ENCODE measurements at regions not wholly inside any gene's neighbourhood (a gene's known extent, or its start where the extent isn't known, plus 50 kb on each side); places are given as distances from the start of the nearest gene placed in this dataset.

DNA sequence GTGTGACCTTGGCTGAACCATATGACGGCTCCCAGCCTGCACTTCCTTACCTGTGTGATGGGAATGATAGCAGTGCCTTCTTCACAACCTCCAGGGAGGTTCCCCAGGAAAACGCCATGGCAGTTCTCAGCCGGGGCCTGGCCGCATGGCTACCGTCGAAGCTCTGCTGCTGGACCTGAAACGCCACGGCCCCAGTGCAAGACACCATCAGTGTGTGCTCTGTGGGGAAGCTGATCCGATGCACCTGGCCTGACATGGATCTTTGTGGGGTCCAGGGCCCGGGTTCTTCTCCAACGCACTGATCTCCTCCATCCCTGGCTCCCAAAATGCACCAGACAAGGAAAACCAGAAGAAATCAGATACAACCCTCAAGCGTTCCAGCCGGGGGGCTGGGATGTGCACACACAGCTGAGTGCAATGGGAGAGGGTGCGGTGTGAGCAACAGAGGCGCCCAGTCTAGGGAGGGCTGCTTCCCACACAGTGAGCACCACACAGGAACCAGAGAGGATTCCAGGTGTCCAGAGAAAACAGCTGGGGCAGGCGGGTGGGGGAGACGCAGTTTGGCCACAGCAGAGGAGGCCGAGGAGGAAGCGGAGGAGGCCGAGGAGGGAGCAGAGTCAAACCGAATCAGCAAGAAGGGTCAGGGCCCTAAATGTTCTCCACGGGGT, 54.3 kb upstream of the ZNF469 start:
- Histone ChIP-seq H4K8ac (ENCODE audit: low read length) (peak overlapping the region; percentile 43), H3K36me3 (ENCODE audit: control insufficient read depth in 1 of 2, insufficient read depth in 2 of 2, low read depth in 1 of 2, low read length in 2 of 2) (no peaks in the 10 kb centered on the region), H3K4me2 (ENCODE audit: low read length, poor library complexity, severe bottlenecking) (no peak overlapping the region), H4K91ac (ENCODE audit: low read length) (peak overlapping the region; percentile 25), H2AFZ (ENCODE audit: low read depth, low read length) (no peak overlapping the region), H3K9me3 (ENCODE audit: control insufficient read depth, low read length) (no peaks in the 10 kb centered on the region), H2BK15ac (ENCODE audit: low read depth, poor library complexity, severe bottlenecking) (peak overlapping the region; percentile 88), H3K4me3 (ENCODE audit: insufficient read depth in 1 of 2, low read depth in 1 of 2, low read length in 2 of 2) (no peak overlapping the region), H3K23ac (ENCODE audit: low read length in 2 of 2) (no peak overlapping the region), H2AK5ac (ENCODE audit: low read length, severe bottlenecking) (no peak overlapping the region), H3K9ac (ENCODE audit: low read length) (no peak overlapping the region), H2BK12ac (ENCODE audit: low read length in 2 of 2) (peak overlapping the region in 1 of 2 experiments; percentile 52), H3K14ac (ENCODE audit: low read length in 2 of 2) (no peak overlapping the region), H3K18ac (ENCODE audit: low read depth in 1 of 2, low read length in 2 of 2) (peak overlapping the region in 1 of 2 experiments; percentile 58), H3K27ac (ENCODE audit: low read length, poor library complexity, severe bottlenecking) (no peak overlapping the region), H3K79me1 (replicated peaks; ENCODE audit: low read length, poor library complexity, severe bottlenecking) (no peaks in the 10 kb centered on the region), H3K27me3 (ENCODE audit: control insufficient read depth in 1 of 2, insufficient read depth in 1 of 2, low read length in 2 of 2) (no peaks in the 10 kb centered on the region), H2BK5ac (ENCODE audit: low read depth, low read length, poor library complexity, severe bottlenecking) (no peak overlapping the region), H2BK120ac (ENCODE audit: low read depth, low read length) (no peak overlapping the region), H3K4me1 (ENCODE audit: control insufficient read depth, insufficient read depth, low read depth, low read length) (peaks cover 35% of the 10 kb centered on the region), H3K4ac (ENCODE audit: low read depth in 1 of 2, low read length in 2 of 2) (peak overlapping the region in 1 of 2 experiments; percentile 5)
- WGBS, result 93% methylated on average over 20 of the region's 22 CpGs
- DNase-seq, result no peak

DNA sequence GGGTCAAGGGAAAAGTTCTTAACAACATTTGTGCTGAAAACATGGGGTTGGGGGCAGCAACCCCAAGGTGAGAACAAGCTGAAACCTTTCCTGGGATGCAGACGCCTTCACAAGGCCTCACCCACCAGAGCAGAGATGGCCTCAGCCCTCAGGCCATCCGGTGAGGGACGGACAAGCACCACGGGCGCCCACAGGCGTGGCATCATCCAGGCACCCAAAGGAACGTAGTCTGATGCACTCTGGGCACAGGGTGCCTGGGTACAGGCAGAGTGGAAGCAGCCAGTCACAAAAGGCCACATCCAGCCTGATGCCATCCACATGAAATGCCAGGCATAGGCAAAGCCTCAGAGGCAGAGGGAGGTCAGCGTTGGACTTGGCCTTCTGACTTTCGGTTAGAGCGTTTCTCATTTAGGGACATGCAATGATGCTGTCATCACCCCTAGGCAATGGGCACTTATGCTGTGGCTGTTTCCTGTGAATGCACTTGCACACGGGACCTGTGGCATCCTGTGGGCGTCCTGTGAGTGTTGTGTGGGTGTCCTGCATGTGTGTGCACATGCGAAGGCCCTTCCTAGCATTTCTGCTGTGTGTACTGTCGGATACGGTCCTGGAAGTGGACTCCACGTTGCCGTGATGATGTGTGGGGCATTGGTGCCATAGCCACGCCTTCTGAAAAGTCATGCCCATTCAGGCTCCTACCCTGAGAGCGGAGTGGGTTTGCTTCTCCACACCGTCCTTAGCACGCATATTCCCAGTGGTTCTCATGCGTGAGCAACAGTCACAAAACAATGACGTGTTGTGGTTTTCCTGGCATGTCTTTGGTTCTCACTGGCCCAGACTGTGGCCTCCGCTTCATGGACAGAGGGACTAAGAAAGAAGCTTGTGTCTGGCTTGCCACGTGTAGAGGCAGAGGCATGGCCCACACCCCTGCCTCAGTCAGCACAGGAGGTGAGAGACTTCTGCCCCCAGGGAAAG, 52.7 kb upstream of the ZNF469 start:
- H3K9ac ChIP-seq (ENCODE audit: low read length), result no peak overlapping the region
- peak overlapping the region; percentile 50 for H4K8ac ChIP-seq (ENCODE audit: low read length)
- H2BK5ac ChIP-seq (ENCODE audit: low read depth, low read length, poor library complexity, severe bottlenecking), result no peak overlapping the region
- peak overlapping the region in 1 of 2 experiments; percentile 37 for H3K4ac ChIP-seq (ENCODE audit: low read depth in 1 of 2, low read length in 2 of 2)
- peak overlapping the region; percentile 36 for H2AK5ac ChIP-seq (ENCODE audit: low read length, severe bottlenecking)
- H3K23ac ChIP-seq (ENCODE audit: low read length in 2 of 2), result no peak overlapping the region
- no peak overlapping the region for H3K4me2 ChIP-seq (ENCODE audit: low read length, poor library complexity, severe bottlenecking)
- no peaks in the 10 kb centered on the region for H3K9me3 ChIP-seq (ENCODE audit: control insufficient read depth, low read length)
- peak overlapping the region; percentile 81 for H4K91ac ChIP-seq (ENCODE audit: low read length)
- peaks cover 45% of the 10 kb centered on the region for H3K4me1 ChIP-seq (ENCODE audit: control insufficient read depth, insufficient read depth, low read depth, low read length)
- DNase-seq, result no peak
- H3K27me3 ChIP-seq (ENCODE audit: control insufficient read depth in 1 of 2, insufficient read depth in 1 of 2, low read length in 2 of 2), result no peaks in the 10 kb centered on the region
- peak overlapping the region in 1 of 2 experiments; percentile 50 for H3K14ac ChIP-seq (ENCODE audit: low read length in 2 of 2)
- no peak overlapping the region for H2BK120ac ChIP-seq (ENCODE audit: low read depth, low read length)
- H2BK12ac ChIP-seq (ENCODE audit: low read length in 2 of 2), result peak overlapping the region; percentile 40 to 80
- H3K27ac ChIP-seq (ENCODE audit: low read length, poor library complexity, severe bottlenecking), result no peak overlapping the region
- WGBS, result 97% methylated on average over 25 of the region's 25 CpGs
- no peak overlapping the region for H3K4me3 ChIP-seq (ENCODE audit: insufficient read depth in 1 of 2, low read depth in 1 of 2, low read length in 2 of 2)
- peak overlapping the region; percentile 4 for H2BK15ac ChIP-seq (ENCODE audit: low read depth, poor library complexity, severe bottlenecking)
- no peaks in the 10 kb centered on the region for H3K36me3 ChIP-seq (ENCODE audit: control insufficient read depth in 1 of 2, insufficient read depth in 2 of 2, low read depth in 1 of 2, low read length in 2 of 2)
- H2AFZ ChIP-seq (ENCODE audit: low read depth, low read length), result no peak overlapping the region
- H3K18ac ChIP-seq (ENCODE audit: low read depth in 1 of 2, low read length in 2 of 2), result peak overlapping the region in 1 of 2 experiments; percentile 26
- H3K79me1 ChIP-seq (replicated peaks; ENCODE audit: low read length, poor library complexity, severe bottlenecking), result no peaks in the 10 kb centered on the region

GRCh38 chr16:88330971-88331890, 51.5 kb upstream of the ZNF469 start:
- peaks cover 55% of the 10 kb centered on the region for H3K4me1 ChIP-seq (ENCODE audit: control insufficient read depth, insufficient read depth, low read depth, low read length)
- no peak overlapping the region for H2BK15ac ChIP-seq (ENCODE audit: low read depth, poor library complexity, severe bottlenecking)
- H4K91ac ChIP-seq (ENCODE audit: low read length), result peak overlapping the region; percentile 81
- H2BK12ac ChIP-seq (ENCODE audit: low read length in 2 of 2), result peak overlapping the region; percentile 51 to 80
- H3K23ac ChIP-seq (ENCODE audit: low read length in 2 of 2), result no peak overlapping the region
- H3K79me1 ChIP-seq (replicated peaks; ENCODE audit: low read length, poor library complexity, severe bottlenecking), result no peaks in the 10 kb centered on the region
- no peak for DNase-seq
- no peak overlapping the region for H2BK5ac ChIP-seq (ENCODE audit: low read depth, low read length, poor library complexity, severe bottlenecking)
- no peaks in the 10 kb centered on the region for H3K36me3 ChIP-seq (ENCODE audit: control insufficient read depth in 1 of 2, insufficient read depth in 2 of 2, low read depth in 1 of 2, low read length in 2 of 2)
- peak overlapping the region; percentile 42 for H3K27ac ChIP-seq (ENCODE audit: low read length, poor library complexity, severe bottlenecking)
- H2BK120ac ChIP-seq (ENCODE audit: low read depth, low read length), result peak overlapping the region; percentile 90
- no peaks in the 10 kb centered on the region for H3K27me3 ChIP-seq (ENCODE audit: control insufficient read depth in 1 of 2, insufficient read depth in 1 of 2, low read length in 2 of 2)
- H3K18ac ChIP-seq (ENCODE audit: low read depth in 1 of 2, low read length in 2 of 2), result peak overlapping the region; percentile 54 to 78
- H3K4ac ChIP-seq (ENCODE audit: low read depth in 1 of 2, low read length in 2 of 2), result peak overlapping the region in 1 of 2 experiments; percentile 75
- peak overlapping the region; percentile 85 for H2AK5ac ChIP-seq (ENCODE audit: low read length, severe bottlenecking)
- peak overlapping the region; percentile 93 for H4K8ac ChIP-seq (ENCODE audit: low read length)
- H2AFZ ChIP-seq (ENCODE audit: low read depth, low read length), result no peak overlapping the region
- H3K14ac ChIP-seq (ENCODE audit: low read length in 2 of 2), result no peak overlapping the region
- WGBS, result 96% methylated on average over 15 of the region's 15 CpGs
- no peak overlapping the region for H3K4me3 ChIP-seq (ENCODE audit: insufficient read depth in 1 of 2, low read depth in 1 of 2, low read length in 2 of 2)
- no peaks in the 10 kb centered on the region for H3K9me3 ChIP-seq (ENCODE audit: control insufficient read depth, low read length)
- peak overlapping the region; percentile 48 for H3K9ac ChIP-seq (ENCODE audit: low read length)
- H3K4me2 ChIP-seq (ENCODE audit: low read length, poor library complexity, severe bottlenecking), result no peak overlapping the region
